ES-I3 (cell line): ENCODE measurements at regions not wholly inside any gene's neighbourhood (a gene's known extent, or its start where the extent isn't known, plus 50 kb on each side); places are given as distances from the start of the nearest gene placed in this dataset.

Source experiments
- H3K36me3 ChIP-seq: 2 replicates; pipeline ENCODE4 v1.6.1; 2013; ENCODE audit warnings: mild to moderate bottlenecking, low read length, control low read depth, moderate library complexity; ENCODE audit not compliant: insufficient read depth
- H3K4me1 ChIP-seq: 2 replicates; pipeline ENCODE4 v1.6.1; 2013; ENCODE audit warnings: mild to moderate bottlenecking, control low read depth, low read length; ENCODE audit not compliant: insufficient read depth
- H3K9ac ChIP-seq: 2 replicates; pipeline ENCODE4 v1.6.1; 2013; ENCODE audit warnings: low read depth, mild to moderate bottlenecking, low read length, moderate library complexity
- H3K9me3 ChIP-seq: 2 replicates; pipeline ENCODE4 v1.6.1; 2013; ENCODE audit warnings: mild to moderate bottlenecking, low read length, moderate library complexity; ENCODE audit not compliant: control insufficient read depth, insufficient read depth

GRCh38 chr10:109701633-109702215 is 221.6 kb downstream of the XPNPEP1 start:
- Histone ChIP-seq H3K4me1 (no peaks in the 10 kb centered on the region), H3K36me3 (no peaks in the 10 kb centered on the region), H3K9me3 (no peaks in the 10 kb centered on the region), H3K9ac (no peak overlapping the region)

DNA sequence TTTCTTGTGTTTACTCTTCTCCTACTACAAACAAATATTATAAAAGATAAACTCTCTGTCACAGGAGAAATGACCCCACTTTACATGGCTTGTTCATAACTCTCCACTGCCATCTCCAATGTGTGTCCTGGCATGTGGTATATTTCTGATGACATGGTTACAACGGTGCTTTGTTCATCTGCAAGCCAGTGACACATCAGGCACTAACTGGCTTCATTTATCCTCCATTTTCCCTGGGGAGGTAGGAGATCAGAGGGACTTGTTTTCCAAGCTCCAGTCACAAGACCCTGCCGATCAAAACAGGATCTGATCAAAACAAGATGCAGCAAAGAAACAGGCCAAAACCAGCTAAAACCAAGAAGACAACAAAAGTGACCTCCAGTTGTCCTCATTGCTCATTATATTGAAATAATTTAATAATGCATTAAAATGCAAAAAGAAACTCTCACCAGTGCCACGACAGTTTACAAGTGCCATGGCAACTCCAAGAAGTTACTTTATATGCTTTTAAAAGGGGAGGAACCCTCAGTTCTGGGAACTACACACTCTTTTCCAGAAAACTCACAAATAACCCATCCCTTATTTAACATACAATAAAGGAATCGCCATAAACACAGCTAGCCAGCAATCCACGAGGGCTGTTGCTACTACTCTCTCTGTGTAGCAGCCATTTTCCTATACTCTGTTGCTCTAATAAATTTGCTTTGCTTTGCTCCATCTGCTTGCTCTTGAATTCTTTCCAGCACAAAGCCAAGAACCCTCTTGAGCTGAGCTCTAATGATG is 224.2 kb downstream of the XPNPEP1 start:
- Histone ChIP-seq H3K9ac (no peak overlapping the region), H3K36me3 (no peaks in the 10 kb centered on the region), H3K9me3 (no peaks in the 10 kb centered on the region)

DNA sequence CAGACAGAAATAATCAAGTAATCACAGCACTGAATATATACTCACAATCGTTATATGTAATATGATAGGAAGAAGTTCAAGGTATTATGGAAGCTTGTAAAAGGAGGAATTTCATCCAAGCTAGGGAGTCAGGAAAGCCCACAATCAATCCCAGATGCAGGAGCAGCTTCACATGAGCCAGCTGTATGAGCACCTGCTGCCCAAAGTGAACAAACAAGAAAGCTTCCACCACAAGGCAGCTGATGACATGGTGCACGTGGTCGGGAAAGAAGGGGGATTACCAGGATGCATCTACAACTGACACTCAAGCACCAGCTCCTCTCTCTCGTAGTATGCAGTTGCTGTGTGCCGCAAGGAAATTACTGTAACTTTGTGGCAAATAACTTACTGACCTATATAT is 225.2 kb downstream of the XPNPEP1 start:
- Histone ChIP-seq H3K36me3 (no peaks in the 10 kb centered on the region), H3K9ac (no peak overlapping the region), H3K9me3 (no peaks in the 10 kb centered on the region), H3K4me1 (no peaks in the 10 kb centered on the region)

More for the DNA sequence above, 224.2 kb downstream of the XPNPEP1 start:
- H3K4me1 ChIP-seq: no peaks in the 10 kb centered on the region

DNA sequence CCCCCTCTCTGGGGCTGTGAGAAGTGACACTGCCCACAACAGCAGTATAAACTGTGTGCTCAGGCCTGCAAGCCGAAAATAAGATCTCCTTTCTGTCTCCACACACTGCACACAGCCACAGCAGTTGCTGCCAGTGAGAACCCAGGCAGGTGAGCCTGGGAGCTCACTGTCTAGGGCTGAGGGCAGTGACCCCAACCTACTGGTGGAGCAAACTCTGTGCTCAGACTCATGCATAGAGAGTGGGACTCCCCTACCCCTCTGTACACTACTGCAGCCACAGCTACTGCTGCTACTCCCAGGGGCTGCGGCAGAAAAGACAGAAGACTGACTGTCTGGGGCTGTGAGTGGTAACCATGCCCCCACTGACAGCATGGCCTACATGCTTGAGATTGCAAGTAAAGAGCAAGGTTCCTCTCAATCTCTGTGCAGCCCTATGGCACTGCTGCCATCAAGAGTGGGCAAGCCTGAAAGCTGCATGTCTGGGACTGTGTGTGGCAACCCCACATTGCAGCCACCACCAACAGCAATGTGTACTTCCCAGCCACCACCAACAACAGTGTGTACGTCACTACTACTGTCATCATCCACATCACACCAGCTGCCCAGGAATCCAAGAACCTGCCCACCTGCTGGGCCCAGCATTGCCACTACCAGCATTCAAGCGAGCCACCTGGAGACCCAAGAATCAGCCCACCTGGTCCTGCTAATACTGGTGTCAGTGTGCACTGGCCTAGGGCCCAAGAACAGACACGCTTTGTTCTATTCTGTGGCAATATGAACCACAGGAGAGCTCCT is 226.1 kb downstream of the XPNPEP1 start:
- no peaks in the 10 kb centered on the region for H3K36me3 ChIP-seq
- H3K9ac ChIP-seq: no peak overlapping the region

DNA sequence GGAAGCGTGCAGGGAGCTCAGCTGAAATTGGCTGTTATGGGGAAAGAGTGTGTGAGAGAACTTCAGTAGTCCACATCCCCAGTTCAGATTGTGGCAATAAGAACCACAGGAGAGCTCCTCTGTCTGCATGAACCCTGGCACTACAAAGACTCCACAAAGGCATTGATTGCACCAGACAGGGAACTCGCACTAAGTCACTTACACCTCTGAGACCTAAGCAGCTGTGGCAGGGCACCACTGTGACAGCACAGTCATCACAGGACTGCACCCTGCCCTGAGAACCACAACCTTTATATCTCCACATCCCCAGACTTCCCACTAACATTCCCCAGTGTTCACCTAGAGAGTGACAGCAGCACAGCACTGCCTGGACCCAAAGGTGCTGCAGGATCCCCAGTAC is 226.8 kb downstream of the XPNPEP1 start:
- Histone ChIP-seq H3K36me3 (no peaks in the 10 kb centered on the region), H3K9ac (no peak overlapping the region), H3K9me3 (no peaks in the 10 kb centered on the region), H3K4me1 (no peaks in the 10 kb centered on the region)

More for the DNA sequence above, 226.1 kb downstream of the XPNPEP1 start:
- H3K4me1 ChIP-seq: no peaks in the 10 kb centered on the region
- no peaks in the 10 kb centered on the region for H3K9me3 ChIP-seq

- Histone ChIP-seq H3K9ac (no peak overlapping the region), H3K36me3 (no peaks in the 10 kb centered on the region), H3K4me1 (no peaks in the 10 kb centered on the region)
Measured at GRCh38 chr10:109695988-109696387, 227.3 kb downstream of the XPNPEP1 start.

GRCh38 chr10:109689785-109690184 is 233.5 kb downstream of the XPNPEP1 start:
- no peak overlapping the region for H3K9ac ChIP-seq
- no peaks in the 10 kb centered on the region for H3K36me3 ChIP-seq
- H3K4me1 ChIP-seq: no peaks in the 10 kb centered on the region
- H3K9me3 ChIP-seq: no peaks in the 10 kb centered on the region

More at GRCh38 chr10:109695988-109696387, 227.3 kb downstream of the XPNPEP1 start:
- H3K9me3 ChIP-seq: no peaks in the 10 kb centered on the region

DNA sequence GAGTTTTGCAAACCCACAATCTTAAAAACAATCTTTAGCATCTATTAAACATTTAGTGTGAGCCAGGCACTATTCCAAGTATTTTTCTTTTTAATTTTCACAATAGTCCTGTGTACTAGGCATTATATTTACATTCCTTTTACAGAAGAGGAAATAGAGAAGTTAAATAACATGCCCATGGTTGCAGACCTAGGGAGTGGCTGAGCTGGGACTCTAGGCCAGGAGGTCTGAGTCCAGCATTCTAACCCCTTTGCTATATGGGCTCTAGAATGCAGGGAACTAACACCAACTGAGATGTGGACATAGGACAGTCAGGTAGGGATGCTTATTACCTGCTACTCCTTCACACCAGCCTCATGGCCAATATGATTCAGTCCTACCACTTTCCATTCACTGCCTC is 243.8 kb downstream of the XPNPEP1 start:
- Histone ChIP-seq H3K9ac (no peak overlapping the region), H3K4me1 (no peaks in the 10 kb centered on the region), H3K36me3 (no peaks in the 10 kb centered on the region), H3K9me3 (no peaks in the 10 kb centered on the region)

- H3K36me3 ChIP-seq: no peaks in the 10 kb centered on the region
- H3K9ac ChIP-seq: no peak overlapping the region
- H3K9me3 ChIP-seq: no peaks in the 10 kb centered on the region
- H3K4me1 ChIP-seq: no peaks in the 10 kb centered on the region
Measured at GRCh38 chr10:109678857-109679256, 244.5 kb downstream of the XPNPEP1 start.

DNA sequence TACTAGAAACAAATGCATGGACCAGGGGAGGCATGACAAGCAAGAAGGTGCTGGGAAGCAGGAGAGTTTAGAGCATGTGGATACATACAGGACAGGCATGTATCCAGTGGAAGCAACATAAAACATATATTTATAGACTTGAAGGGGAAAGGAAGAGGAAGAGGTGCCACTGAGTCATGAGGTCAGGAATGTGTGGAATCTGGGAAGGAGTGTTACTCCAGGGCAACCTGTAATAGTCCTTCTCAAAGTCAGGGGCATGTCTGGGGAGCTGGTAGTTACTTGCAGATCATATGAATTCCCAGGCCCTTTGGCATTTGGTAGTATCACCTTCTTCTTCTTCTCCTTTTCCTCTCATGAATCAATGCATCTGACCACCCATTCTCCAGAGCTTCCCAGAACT is 246.6 kb downstream of the XPNPEP1 start:
- H3K9ac ChIP-seq: no peak overlapping the region
- no peaks in the 10 kb centered on the region for H3K9me3 ChIP-seq
- H3K4me1 ChIP-seq: no peaks in the 10 kb centered on the region
- no peaks in the 10 kb centered on the region for H3K36me3 ChIP-seq

GRCh38 chr10:109668703-109669102 is 254.6 kb downstream of the XPNPEP1 start:
- H3K36me3 ChIP-seq: no peaks in the 10 kb centered on the region
- no peak overlapping the region for H3K9ac ChIP-seq
- H3K4me1 ChIP-seq: no peaks in the 10 kb centered on the region
- no peaks in the 10 kb centered on the region for H3K9me3 ChIP-seq

DNA sequence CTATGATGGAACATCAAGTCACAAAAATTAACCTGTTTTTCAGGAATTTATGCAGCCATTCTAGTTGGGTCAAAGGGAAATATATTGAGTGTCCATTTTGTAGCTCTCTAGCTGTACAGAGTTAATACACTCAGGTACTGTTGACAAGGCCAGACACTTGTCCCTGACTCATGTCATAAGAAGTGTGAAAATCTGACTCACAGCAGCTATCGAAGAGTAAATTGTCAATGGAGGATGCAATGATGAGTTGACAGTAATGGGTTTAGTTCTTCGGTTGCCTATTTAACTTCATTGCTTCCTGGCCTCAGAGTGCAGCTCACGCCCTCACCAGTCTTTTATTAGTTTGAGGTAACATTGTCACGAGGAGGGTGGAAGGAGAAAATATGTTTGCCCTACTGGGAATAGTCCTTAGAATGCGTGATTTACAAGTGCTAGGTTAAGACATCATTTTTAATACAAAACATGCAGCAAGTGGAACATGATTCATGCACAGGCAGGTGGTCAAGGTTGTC is 255.1 kb downstream of the XPNPEP1 start:
- Histone ChIP-seq H3K9me3 (no peaks in the 10 kb centered on the region), H3K36me3 (no peaks in the 10 kb centered on the region), H3K4me1 (no peaks in the 10 kb centered on the region), H3K9ac (no peak overlapping the region)

- no peak overlapping the region for H3K9ac ChIP-seq
- no peaks in the 10 kb centered on the region for H3K36me3 ChIP-seq
- H3K4me1 ChIP-seq: no peaks in the 10 kb centered on the region
Measured at GRCh38 chr10:109665321-109665720, 258.0 kb downstream of the XPNPEP1 start.

GRCh38 chr10:109664554-109664953 is 258.8 kb downstream of the XPNPEP1 start:
- H3K9ac ChIP-seq: no peak overlapping the region
- no peaks in the 10 kb centered on the region; the same call in 1 of the 2 replicates for H3K9me3 ChIP-seq
- no peaks in the 10 kb centered on the region for H3K36me3 ChIP-seq
- H3K4me1 ChIP-seq: no peaks in the 10 kb centered on the region

More at GRCh38 chr10:109665321-109665720, 258.0 kb downstream of the XPNPEP1 start:
- H3K9me3 ChIP-seq: no peaks in the 10 kb centered on the region; the same call in 1 of the 2 replicates
